K562 (cell line): ENCODE measurements at regions not wholly inside any gene's neighbourhood (a gene's known extent, or its start where the extent isn't known, plus 50 kb on each side); places are given as distances from the start of the nearest gene placed in this dataset.

Experiments used
- ATAC-seq: fragments of 200-7000 bp; cut with Tn5 transposase; 3 replicates; pipeline ENCODE4 v1.9.1; 2020; ENCODE audit warnings: moderate library complexity
- BruUV-seq: library from RNA; stranded (reverse); fragments of 400-500 nt; replicated peaks from 2 replicates; lab custom pipeline; 2021; lab: Mats Ljungman, UMichigan
- CTCF ChIA-PET: fragments of 300-600 bp; formaldehyde crosslinking; extraction: SDS; loops from one replicate; lab custom pipeline; 2021; ENCODE audit warnings: low intra/inter-chr PET ratio; lab: Yijun Ruan, JAX
- POLR2A ChIA-PET: fragments of 300-600, 350-650 bp; sonication (Branson Sonifier 250); formaldehyde crosslinking; extraction: SDS; loops from one replicate; lab custom pipeline; 2021; ENCODE audit warnings: antibody characterized with exemption, inconsistent platforms; lab: Yijun Ruan, JAX
- DNase-seq, 4 experiments: peaks; one replicate each; pipeline versions ENCODE4 v3.0.0 to v3.0.0-alpha.2; 2011 to 2018; ENCODE audit warnings: low spot score in 3 of 4, mixed read lengths in 3 of 4; ENCODE audit errors: extremely low read depth in 1 of 4
- FAIRE-seq: peaks from 2 replicates; lab custom pipeline; 2011; peaks lifted over from hg19 to GRCh38; lab: Jason Lieb, UNC
- H2AFZ ChIP-seq: 2 replicates; pipeline ENCODE4 v1.6.0; 2011; ENCODE audit warnings: low read depth, low read length, control low read depth, inconsistent platforms
- H3K27ac ChIP-seq: fragments of 200-600 bp; 3 replicates; pipeline ENCODE4 v1.8.0; 2011; ENCODE audit warnings: low read depth, mild to moderate bottlenecking, control low read depth, inconsistent platforms, low read length, moderate library complexity, mixed read lengths; ENCODE audit errors: extremely low read depth
- H3K27me3 ChIP-seq, 2 experiments: fragments of 300-600 bp in 1 of 2; 2 replicates in 1 of 2; 3 replicates in 1 of 2; pipeline versions ENCODE4 v1.6.0 to v1.8.0; 2011; ENCODE audit warnings: inconsistent platforms in 2 of 2, low read length in 2 of 2, mild to moderate bottlenecking in 1 of 2, mixed read lengths in 1 of 2, moderate library complexity in 1 of 2; ENCODE audit not compliant: control insufficient read depth in 2 of 2, insufficient read depth in 2 of 2
- H3K36me3 ChIP-seq: fragments of 300-600 bp; 3 replicates; pipeline ENCODE4 v1.8.0; 2011; ENCODE audit warnings: mild to moderate bottlenecking, low read length, inconsistent platforms; ENCODE audit not compliant: control insufficient read depth, insufficient read depth
- H3K4me1 ChIP-seq, 2 experiments: fragments of 200-600 bp in 1 of 2; replicated peaks in 1 of 2; 2 replicates in 1 of 2; 3 replicates in 1 of 2; pipeline versions ENCODE4 v1.5.1 to v1.8.0; 2011; ENCODE audit warnings: inconsistent platforms in 2 of 2, low read length in 2 of 2, mild to moderate bottlenecking in 1 of 2, mixed read lengths in 1 of 2, moderate library complexity in 1 of 2; ENCODE audit not compliant: control insufficient read depth in 2 of 2, insufficient read depth in 2 of 2
- H3K4me2 ChIP-seq: 2 replicates; pipeline ENCODE4 v1.6.1; 2011; ENCODE audit warnings: low read length, control low read depth, inconsistent platforms, mixed read lengths; ENCODE audit not compliant: insufficient read depth
- H3K4me3 ChIP-seq: fragments of 200-600 bp; sonication (generic), shearing (Covaris generic); 2 replicates; pipeline ENCODE4 v1.5.1; 2016; ENCODE audit warnings: control low read depth, inconsistent platforms
- H3K79me2 ChIP-seq: fragments of 200-600 bp; 3 replicates; pipeline ENCODE4 v1.8.0; 2011; ENCODE audit warnings: low read length, inconsistent platforms; ENCODE audit not compliant: control insufficient read depth, insufficient read depth
- H3K9ac ChIP-seq, 2 experiments: 2 replicates each; pipeline versions ENCODE4 v1.6.0 to v1.6.1; 2011; ENCODE audit warnings: low read depth in 2 of 2, low read length in 2 of 2, control low read depth in 1 of 2, inconsistent platforms in 1 of 2, mild to moderate bottlenecking in 1 of 2, mixed read lengths in 1 of 2; ENCODE audit not compliant: insufficient read depth in 1 of 2
- H3K9me1 ChIP-seq: one replicate; pipeline ENCODE4 v1.6.0; 2011; ENCODE audit warnings: inconsistent platforms, mild to moderate bottlenecking, low read length, moderate library complexity; ENCODE audit not compliant: control insufficient read depth, insufficient read depth
- H3K9me3 ChIP-seq: replicated peaks from 2 replicates; pipeline ENCODE4 v1.5.1; 2011; ENCODE audit warnings: low read depth, low read length, inconsistent platforms; ENCODE audit not compliant: control insufficient read depth, insufficient read depth
- H4K20me1 ChIP-seq: replicated peaks from 2 replicates; pipeline ENCODE4 v1.6.1; 2011; ENCODE audit warnings: low read length, inconsistent platforms, mixed read lengths; ENCODE audit not compliant: control insufficient read depth, insufficient read depth
- C11orf30 ChIP-seq: fragments of 450-650 bp; IDR thresholded peaks from 2 replicates; pipeline ENCODE4 v1.6.1; 2016; ENCODE audit warnings: low read depth, mild to moderate bottlenecking
- CREB1 ChIP-seq, 2 experiments: sonication (generic) in 1 of 2; formaldehyde crosslinking in 1 of 2; IDR thresholded peaks; 2 replicates each; pipeline versions ENCODE4 v1.6.1 to v1.8.0; 2012 to 2022; ENCODE audit warnings: inconsistent platforms in 1 of 2, mild to moderate bottlenecking in 1 of 2, missing genetic modification reagents in 1 of 2, moderate library complexity in 1 of 2
- DDX20 ChIP-seq: fragments of 450-650 bp; IDR thresholded peaks from 2 replicates; pipeline ENCODE4 v1.6.1; 2016; ENCODE audit warnings: missing genetic modification characterization, low read depth, mild to moderate bottlenecking, missing compliant biosample characterization, moderate library complexity
- GABPA ChIP-seq: fragments of 200-800 bp; sonication (Bioruptor generic); conservative IDR thresholded peaks from 2 replicates; pipeline ENCODE4 v1.6.1; 2016; ENCODE audit warnings: low read depth, missing genetic modification characterization, missing compliant biosample characterization
- GABPB1 ChIP-seq: sonication (generic); formaldehyde crosslinking; IDR thresholded peaks from 2 replicates; pipeline ENCODE4 v1.8.0; 2022; ENCODE audit warnings: mild to moderate bottlenecking, missing genetic modification reagents
- HNRNPL ChIP-seq: fragments of 200-400 bp; formaldehyde crosslinking; IDR thresholded peaks from 2 replicates; pipeline ENCODE4 v1.6.1; 2017; ENCODE audit warnings: low read depth, mild to moderate bottlenecking, low read length
- LEF1 ChIP-seq: fragments of 450-650 bp; IDR thresholded peaks from 2 replicates; pipeline ENCODE4 v1.6.1; 2016; ENCODE audit warnings: mild to moderate bottlenecking
- NFIX ChIP-seq: fragments of 250-450 bp; sonication (Bioruptor Pico); IDR thresholded peaks from 2 replicates; pipeline ENCODE4 v1.4.0; 2020; ENCODE audit warnings: low read depth, mild to moderate bottlenecking, moderate library complexity
- NR1H2 ChIP-seq: sonication (generic); formaldehyde crosslinking; IDR thresholded peaks from 2 replicates; pipeline ENCODE4 v1.4.0; 2020; ENCODE audit warnings: mild to moderate bottlenecking, missing genetic modification reagents
- NUFIP1 ChIP-seq: fragments of 450-650 bp; IDR thresholded peaks from 2 replicates; pipeline ENCODE4 v1.6.1; 2018; ENCODE audit not compliant: partially characterized antibody
- PPARD ChIP-seq: fragments of 250-450 bp; sonication (Bioruptor Pico); IDR thresholded peaks from 2 replicates; pipeline ENCODE4 v1.8.0; 2022; ENCODE audit warnings: inconsistent platforms, mild to moderate bottlenecking, moderate library complexity
- SMAD4 ChIP-seq: fragments of 250-450 bp; sonication (Bioruptor Pico); conservative IDR thresholded peaks from 2 replicates; pipeline ENCODE4 v1.8.0; 2021; ENCODE audit warnings: inconsistent platforms, mild to moderate bottlenecking, moderate library complexity
- STAG1 ChIP-seq: sonication (generic); formaldehyde crosslinking; IDR thresholded peaks from 2 replicates; pipeline ENCODE4 v1.5.0; 2020; ENCODE audit warnings: missing genetic modification reagents, borderline replicate concordance
- TARDBP ChIP-seq: fragments of 450-650 bp; IDR thresholded peaks from 2 replicates; pipeline ENCODE4 v1.6.1; 2016
- TRIM28 ChIP-seq: fragments of 450-650 bp; IDR thresholded peaks from 2 replicates; pipeline ENCODE4 v1.6.1; 2017
- ZNF121 ChIP-seq: sonication (generic); formaldehyde crosslinking; conservative IDR thresholded peaks from 2 replicates; pipeline ENCODE4 v1.8.0; 2022; ENCODE audit warnings: missing genetic modification reagents
- ZNF444 ChIP-seq: fragments of 250-450 bp; sonication (Bioruptor Pico); IDR thresholded peaks from 2 replicates; pipeline ENCODE4 v1.4.0; 2020; ENCODE audit warnings: mild to moderate bottlenecking, moderate library complexity
- ZNF76 ChIP-seq: fragments of 250-450 bp; sonication (Bioruptor Pico); IDR thresholded peaks from 2 replicates; pipeline ENCODE4 v1.4.0; 2020; ENCODE audit warnings: mild to moderate bottlenecking, moderate library complexity, borderline replicate concordance
- WGBS: fragments of 100-300 bp; shearing (Covaris generic); methylation state at CpG from one replicate; pipeline ENCODE4 v1.1.6; 2016; ENCODE audit warnings: low coverage, mixed read lengths; ENCODE audit not compliant: insufficient coverage; ENCODE audit errors: missing lambda C conversion rate; 5-methylcytosine and 5-hydroxymethylcytosine counted together
- in situ Hi-C: fragments of 300-500 bp; cut with MboI; formaldehyde crosslinking; loops from 4 replicates; pipeline ENCODE4 v1.15.0; 2018; ENCODE audit warnings: inconsistent platforms, mixed read lengths
- intact Hi-C: fragments of 100-400 bp; cut with micrococcal nuclease; formaldehyde crosslinking; loops from 2 replicates; pipeline ENCODE4 v1.14.2; 2022
- TF ChIP-seq, protein P1 (sequence below): fragments of 250-450 bp; sonication (Bioruptor Pico); IDR thresholded peaks from 2 replicates; pipeline ENCODE4 v1.5.0; 2021; ENCODE audit warnings: mild to moderate bottlenecking, moderate library complexity
- TF ChIP-seq, protein P2 (sequence below): fragments of 450-650 bp; IDR thresholded peaks from 2 replicates; pipeline ENCODE4 v1.6.1; 2017; ENCODE audit warnings: antibody characterized with exemption

DNA sequence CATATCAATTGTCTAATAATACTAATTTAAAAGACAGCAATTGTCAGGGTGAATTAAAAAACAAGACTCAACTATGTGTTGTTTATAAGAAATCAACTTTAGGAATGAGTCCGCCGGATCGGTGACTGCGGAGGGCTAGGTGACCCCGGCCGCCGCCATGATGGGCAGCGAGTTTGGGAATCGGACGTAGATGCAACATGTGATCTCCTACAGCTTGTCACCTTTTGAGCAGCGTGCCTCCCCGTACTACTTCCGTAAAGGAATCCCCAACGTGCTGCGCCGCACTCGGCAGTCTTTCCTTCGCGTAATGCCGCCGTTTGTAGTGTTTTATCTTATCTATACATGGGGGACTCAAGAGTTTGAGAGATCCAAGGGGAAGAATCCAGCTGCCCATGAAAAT lies 742.5 kb upstream of the PABPC4L start:
- no peak for FAIRE-seq
- Histone ChIP-seq H3K27me3 (no peaks in the 10 kb centered on the region), H3K79me2 (no peaks in the 10 kb centered on the region), H3K9me3 (no peaks in the 10 kb centered on the region), H3K4me3 (no peak overlapping the region), H3K27ac (no peak overlapping the region), H3K36me3 (no peaks in the 10 kb centered on the region), H3K9ac (no peak overlapping the region), H3K9me1 (no peaks in the 10 kb centered on the region), H3K4me1 (no peaks in the 10 kb centered on the region), H4K20me1 (no peaks in the 10 kb centered on the region), H3K4me2 (no peak overlapping the region), H2AFZ (no peak overlapping the region)
- in situ Hi-C loops = no loop called here
- ChIA-PET POLR2A (no interaction called here), CTCF (no interaction called here)
- ATAC-seq = no peak
- no peak for TF ChIP-seq NR1H2 (CRISPR knock-in tag)
- no peak for TF ChIP-seq PPARD (CRISPR knock-in tag)
- TF ChIP-seq ZNF444 = no peak
- no peak for TF ChIP-seq HNRNPL
- TF ChIP-seq ZNF76 (CRISPR knock-in tag) = no peak
- no peak for TF ChIP-seq ZNF121 (CRISPR knock-in tag)
- TF ChIP-seq SMAD4 (CRISPR knock-in tag) = no peak
- TF ChIP-seq LEF1 = no peak
- TF ChIP-seq GABPB1 (CRISPR knock-in tag) = no peak
- TF ChIP-seq DDX20 = no peak
- no peak for TF ChIP-seq STAG1
- no peak for TF ChIP-seq TRIM28
- no peak for TF ChIP-seq CREB1 (IDR thresholded peaks at IDR 0.05)
- TF ChIP-seq CREB1 (CRISPR knock-in tag; IDR thresholded peaks at IDR 0.05) = no peak
- no peak for TF ChIP-seq NFIX
- no peak for TF ChIP-seq NUFIP1
- TF ChIP-seq, protein P1, sequence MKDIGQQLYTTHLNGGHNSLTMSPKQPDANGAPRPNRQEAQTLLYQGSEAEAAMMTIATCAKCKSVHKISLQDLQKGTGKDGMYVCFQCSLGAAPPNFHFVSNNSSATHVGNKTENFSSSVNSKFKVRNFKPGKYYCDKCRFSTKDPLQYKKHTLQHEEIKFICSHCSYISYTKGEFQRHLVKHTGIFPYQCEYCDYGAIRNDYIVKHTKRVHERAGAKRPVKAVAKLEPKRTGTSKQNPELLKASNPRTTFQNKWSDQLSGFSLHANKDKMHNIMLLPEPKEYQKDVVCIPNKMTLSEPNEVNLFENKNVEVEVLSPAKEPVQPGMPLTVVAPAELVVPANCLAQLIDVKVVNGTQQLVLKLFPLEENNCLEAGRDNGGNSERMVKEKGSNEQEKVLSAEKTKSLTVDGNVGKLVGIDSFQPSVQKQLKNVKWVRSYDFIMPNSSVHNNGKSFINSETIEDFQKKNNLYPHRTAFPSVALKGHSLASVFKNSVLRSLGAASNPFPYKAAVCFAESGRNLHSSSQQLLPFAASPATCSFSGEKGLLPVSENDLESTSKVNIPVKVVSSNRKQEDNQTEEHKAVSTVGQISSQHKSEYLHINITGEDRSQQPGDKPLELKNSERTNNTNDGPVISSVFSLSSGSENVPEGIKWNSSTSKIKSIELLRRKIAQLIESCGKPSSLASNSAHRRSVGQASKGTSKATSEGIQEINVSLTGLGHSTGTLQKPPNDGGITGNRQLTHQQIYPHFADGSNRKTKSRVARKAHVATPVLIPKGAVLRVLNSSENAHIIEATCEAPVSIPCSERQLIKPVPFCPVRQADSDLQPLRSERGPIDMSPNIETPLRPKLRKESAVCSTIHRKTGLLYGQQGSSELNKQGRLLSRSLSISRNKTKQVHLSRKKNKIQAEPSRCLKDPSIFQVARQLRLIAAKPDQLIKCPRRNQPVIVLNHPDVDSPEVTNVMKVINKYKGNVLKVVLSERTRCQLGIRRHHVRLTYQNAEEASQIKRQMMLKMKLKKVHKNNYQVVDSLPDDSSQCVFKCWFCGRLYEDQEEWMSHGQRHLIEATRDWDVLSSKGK (CRISPR knock-in tag) = no peak
- TF ChIP-seq C11orf30 = no peak
- no peak for TF ChIP-seq TARDBP
- no peak for TF ChIP-seq GABPA (tag)
- TF ChIP-seq, protein P2, sequence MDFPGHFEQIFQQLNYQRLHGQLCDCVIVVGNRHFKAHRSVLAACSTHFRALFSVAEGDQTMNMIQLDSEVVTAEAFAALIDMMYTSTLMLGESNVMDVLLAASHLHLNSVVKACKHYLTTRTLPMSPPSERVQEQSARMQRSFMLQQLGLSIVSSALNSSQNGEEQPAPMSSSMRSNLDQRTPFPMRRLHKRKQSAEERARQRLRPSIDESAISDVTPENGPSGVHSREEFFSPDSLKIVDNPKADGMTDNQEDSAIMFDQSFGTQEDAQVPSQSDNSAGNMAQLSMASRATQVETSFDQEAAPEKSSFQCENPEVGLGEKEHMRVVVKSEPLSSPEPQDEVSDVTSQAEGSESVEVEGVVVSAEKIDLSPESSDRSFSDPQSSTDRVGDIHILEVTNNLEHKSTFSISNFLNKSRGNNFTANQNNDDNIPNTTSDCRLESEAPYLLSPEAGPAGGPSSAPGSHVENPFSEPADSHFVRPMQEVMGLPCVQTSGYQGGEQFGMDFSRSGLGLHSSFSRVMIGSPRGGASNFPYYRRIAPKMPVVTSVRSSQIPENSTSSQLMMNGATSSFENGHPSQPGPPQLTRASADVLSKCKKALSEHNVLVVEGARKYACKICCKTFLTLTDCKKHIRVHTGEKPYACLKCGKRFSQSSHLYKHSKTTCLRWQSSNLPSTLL = no peak
- no peak for DNase-seq
- intact Hi-C loops = no loop called here
- no TSS peak for BruUV-seq
- 3% methylated on average over 21 of the region's 21 CpGs for WGBS
